Ovary (tissue), 7 donors: ENCODE measurements at regions not wholly inside any gene's neighbourhood (a gene's known extent, or its start where the extent isn't known, plus 50 kb on each side); places are given as distances from the start of the nearest gene placed in this dataset.

ENCODE experiments used
- DNase-seq, 5 donors: peaks; one replicate each; pipeline ENCODE4 v3.0.0-alpha.2; 2019 to 2020
- H3K27ac ChIP-seq, 2 donors: fragments of 200-600 bp; one replicate each; pipeline versions ENCODE4 v1.5.1 to v1.8.0; 2019 to 2022
- H3K27me3 ChIP-seq: fragments of 200-600 bp; one replicate; pipeline ENCODE4 v1.8.0; 2022
- H3K36me3 ChIP-seq: fragments of 200-600 bp; sonication (generic); one replicate; pipeline ENCODE4 v1.5.1; 2019
- H3K4me1 ChIP-seq: one replicate; pipeline ENCODE4 v1.8.1; 2013; ENCODE audit warnings: mild to moderate bottlenecking, moderate library complexity; ENCODE audit not compliant: insufficient read depth
- H3K4me3 ChIP-seq: fragments of 200-600 bp; sonication (generic); one replicate; pipeline ENCODE4 v1.5.1; 2017
- H3K9me3 ChIP-seq, 2 donors: fragments of 200-600 bp in 1 of 2; sonication (generic) in 1 of 2; one replicate each; pipeline versions ENCODE4 v1.5.1 to v1.8.1; 2013 to 2019; ENCODE audit warnings: mild to moderate bottlenecking in 1 of 2, moderate library complexity in 1 of 2
- EP300 ChIP-seq: sonication (generic); formaldehyde crosslinking; IDR thresholded peaks from one replicate; pipeline ENCODE4 v1.6.1; 2017; ENCODE audit warnings: antibody characterized with exemption
- POLR2A ChIP-seq: fragments of 450-650 bp; IDR thresholded peaks from one replicate; pipeline ENCODE4 v1.6.1; 2017; ENCODE audit warnings: antibody characterized with exemption, mild to moderate bottlenecking, moderate library complexity
- WGBS, 3 donors: extraction: QIAGEN DNeasy Blood & Tissue Kit in 1 of 3; methylation state at CpG; one replicate each; pipeline versions ENCODE4 v1.1.5 to v1.1.7; 2013 to 2017; 5-methylcytosine and 5-hydroxymethylcytosine counted together
- intact Hi-C, 4 donors: fragments of 100-400 bp; cut with DNase I; formaldehyde crosslinking; loops; one replicate each; pipeline versions ENCODE4 v1.11.0 to v1.15.1; 2022 to 2023
- TF ChIP-seq, protein P1 (sequence below), 3 donors: fragments of 450-650 bp in 2 of 3; fragments of 200-600 bp in 1 of 3; IDR thresholded peaks; one replicate each; pipeline versions ENCODE4 v1.5.1 to v1.8.0; 2016 to 2022; ENCODE audit warnings: antibody characterized with exemption in 3 of 3, mild to moderate bottlenecking in 1 of 3
- donor health status: DM: no; HTN: no; CAD: no; lungs with moderate emphysema.
- donor health status: DM: no; HTN: no; CAD: no.
- donor health status: Bipolar disorder and iron deficiency.
- donor health status: DM: no; HTN: no; CAD: no.
- donor health status: DM: yes; HTN: yes; CAD: no.

DNA sequence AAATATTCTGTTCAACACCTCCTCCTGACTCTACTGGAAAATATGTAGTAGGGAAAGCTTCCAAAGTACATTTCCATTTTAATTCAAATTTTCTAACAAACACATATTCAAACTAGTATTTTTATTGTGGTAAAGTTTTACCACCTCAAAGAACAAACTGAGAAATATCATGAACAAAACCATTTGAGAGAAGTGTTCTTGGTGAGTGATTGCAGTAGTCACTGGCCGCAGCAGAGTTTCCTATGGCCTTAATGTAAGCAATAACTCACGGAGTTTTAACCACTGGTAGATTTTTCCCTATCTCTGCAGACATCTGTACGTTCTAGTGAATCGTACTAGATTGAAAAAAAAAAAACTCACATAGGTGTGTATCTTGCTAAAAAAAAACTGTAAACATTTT is 487.0 kb upstream of the FZD8 start:
- 84 to 94% (median 92%) methylated on average over 4 of the region's 4 CpGs for WGBS, 3 donors
- no peaks in the 10 kb centered on the region for H3K27me3 ChIP-seq
- TF ChIP-seq, protein P1, sequence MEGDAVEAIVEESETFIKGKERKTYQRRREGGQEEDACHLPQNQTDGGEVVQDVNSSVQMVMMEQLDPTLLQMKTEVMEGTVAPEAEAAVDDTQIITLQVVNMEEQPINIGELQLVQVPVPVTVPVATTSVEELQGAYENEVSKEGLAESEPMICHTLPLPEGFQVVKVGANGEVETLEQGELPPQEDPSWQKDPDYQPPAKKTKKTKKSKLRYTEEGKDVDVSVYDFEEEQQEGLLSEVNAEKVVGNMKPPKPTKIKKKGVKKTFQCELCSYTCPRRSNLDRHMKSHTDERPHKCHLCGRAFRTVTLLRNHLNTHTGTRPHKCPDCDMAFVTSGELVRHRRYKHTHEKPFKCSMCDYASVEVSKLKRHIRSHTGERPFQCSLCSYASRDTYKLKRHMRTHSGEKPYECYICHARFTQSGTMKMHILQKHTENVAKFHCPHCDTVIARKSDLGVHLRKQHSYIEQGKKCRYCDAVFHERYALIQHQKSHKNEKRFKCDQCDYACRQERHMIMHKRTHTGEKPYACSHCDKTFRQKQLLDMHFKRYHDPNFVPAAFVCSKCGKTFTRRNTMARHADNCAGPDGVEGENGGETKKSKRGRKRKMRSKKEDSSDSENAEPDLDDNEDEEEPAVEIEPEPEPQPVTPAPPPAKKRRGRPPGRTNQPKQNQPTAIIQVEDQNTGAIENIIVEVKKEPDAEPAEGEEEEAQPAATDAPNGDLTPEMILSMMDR (IDR thresholded peaks at IDR 0.05): no peak
- TF ChIP-seq POLR2A: no peak
- TF ChIP-seq EP300: no peak
- no peak overlapping the region for H3K27ac ChIP-seq
- no peaks in the 10 kb centered on the region for H3K4me1 ChIP-seq
- no peaks in the 10 kb centered on the region for H3K36me3 ChIP-seq
- intact Hi-C loops: no loop called here
- no peak for DNase-seq
- H3K9me3 ChIP-seq: no peaks in the 10 kb centered on the region
- no peak overlapping the region for H3K4me3 ChIP-seq

DNA sequence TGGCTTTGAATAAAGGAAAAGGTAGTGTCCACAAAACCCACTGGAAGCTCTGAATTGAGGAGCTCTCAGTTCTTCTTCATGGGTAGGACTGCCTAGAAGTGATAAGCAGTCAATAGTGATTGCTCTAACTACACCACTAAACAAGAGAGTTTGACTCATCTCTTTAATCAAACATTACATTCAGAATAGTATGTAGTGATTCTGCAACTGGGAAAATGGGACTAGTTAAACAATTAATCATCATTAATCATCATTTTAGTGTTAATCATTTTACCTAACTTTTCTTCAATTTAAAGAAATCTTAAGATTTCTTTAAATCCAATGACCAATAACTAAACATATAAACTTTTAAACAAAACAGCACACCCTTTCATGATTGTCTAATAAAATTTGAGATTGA is 484.0 kb upstream of the FZD8 start:
- no peak for DNase-seq
- Histone ChIP-seq H3K4me3 (no peak overlapping the region), H3K9me3 (no peaks in the 10 kb centered on the region), H3K27ac (no peak overlapping the region), H3K36me3 (no peaks in the 10 kb centered on the region), H3K4me1 (no peaks in the 10 kb centered on the region), H3K27me3 (no peaks in the 10 kb centered on the region)
- TF ChIP-seq POLR2A: no peak
- no peak for TF ChIP-seq EP300
- TF ChIP-seq, protein P1 (IDR thresholded peaks at IDR 0.05): no peak
- intact Hi-C loops: no loop called here

DNA sequence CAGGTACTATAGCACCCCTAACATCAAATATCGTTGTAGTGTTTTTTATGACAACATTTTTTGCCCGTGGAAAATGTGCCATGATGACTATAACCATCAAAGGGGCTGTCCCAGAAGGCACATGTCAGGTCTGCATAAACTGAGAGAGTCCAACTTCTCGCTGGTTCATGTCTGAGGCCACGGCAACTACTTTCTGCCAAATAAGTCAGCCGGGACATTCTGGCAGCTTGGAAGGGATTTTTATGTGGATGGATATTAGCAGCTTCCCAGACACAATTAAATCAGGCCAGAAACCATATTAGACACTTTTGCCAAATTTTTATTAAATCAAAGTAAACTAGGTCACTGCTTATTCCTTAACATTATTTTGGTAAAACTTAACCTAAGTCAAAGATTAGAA is 477.4 kb upstream of the FZD8 start:
- Histone ChIP-seq H3K4me1 (peaks cover 3% of the 10 kb centered on the region), H3K27ac (no peak overlapping the region), H3K9me3 (no peaks in the 10 kb centered on the region), H3K4me3 (no peak overlapping the region), H3K27me3 (no peaks in the 10 kb centered on the region), H3K36me3 (no peaks in the 10 kb centered on the region)
- TF ChIP-seq POLR2A: no peak
- TF ChIP-seq, protein P1 (IDR thresholded peaks at IDR 0.05): no peak
- TF ChIP-seq EP300: no peak
- 34 to 40% (median 38%) methylated on average over 5 of the region's 5 CpGs for WGBS, 3 donors
- intact Hi-C loops: no loop called here
- DNase-seq: no peak

DNA sequence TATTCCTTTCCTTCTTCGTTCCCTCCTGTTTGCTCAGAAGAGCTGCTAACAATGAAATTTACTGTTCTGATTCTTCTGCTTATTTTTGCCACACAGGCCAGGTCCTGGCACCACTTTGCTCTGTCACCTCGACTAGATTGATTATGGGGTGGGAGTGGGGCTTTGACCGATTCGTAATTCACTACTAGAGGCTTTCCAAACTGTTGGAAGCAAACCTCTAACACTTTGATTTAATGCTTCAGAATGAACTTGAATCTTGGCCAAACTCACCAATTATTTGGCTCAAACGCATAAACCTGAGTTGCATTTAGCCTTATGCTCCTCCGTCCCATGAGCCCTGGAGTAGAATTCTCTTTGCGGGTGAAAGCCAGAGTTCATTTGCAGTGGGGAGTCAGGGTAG is 476.2 kb upstream of the FZD8 start:
- 36 to 60% (median 59%) methylated on average over 7 of the region's 7 CpGs for WGBS, 3 donors
- Histone ChIP-seq H3K27me3 (no peaks in the 10 kb centered on the region), H3K9me3 (no peaks in the 10 kb centered on the region), H3K4me3 (no peak overlapping the region), H3K4me1 (peaks cover 3% of the 10 kb centered on the region), H3K36me3 (no peaks in the 10 kb centered on the region), H3K27ac (no peak overlapping the region)
- TF ChIP-seq EP300 (no peak), POLR2A (no peak)
- TF ChIP-seq, protein P1 (IDR thresholded peaks at IDR 0.05): no peak
- intact Hi-C loops: no loop called here
- no peak for DNase-seq

DNA sequence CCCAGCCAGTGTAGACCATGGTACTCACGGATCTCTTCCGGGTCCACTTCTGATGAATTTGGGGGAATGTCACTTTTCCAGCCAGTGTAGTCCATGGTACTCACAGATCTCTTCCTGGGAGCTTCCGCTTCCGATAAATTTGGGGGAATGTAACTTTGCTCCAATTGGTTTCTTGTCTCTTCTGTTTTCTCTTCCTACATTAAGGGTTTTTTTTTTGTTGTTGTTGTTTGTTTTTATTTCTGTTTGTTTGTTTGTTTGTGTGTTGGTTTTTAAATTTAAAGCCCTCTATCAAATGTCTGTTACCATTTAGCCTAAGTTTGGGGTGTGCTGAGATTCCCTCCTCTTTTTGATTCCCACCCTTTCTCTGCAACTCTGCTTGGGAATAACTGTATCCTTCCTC is 475.8 kb upstream of the FZD8 start:
- DNase-seq: no peak
- Histone ChIP-seq H3K9me3 (no peaks in the 10 kb centered on the region), H3K4me3 (no peak overlapping the region), H3K27me3 (no peaks in the 10 kb centered on the region), H3K27ac (no peak overlapping the region), H3K36me3 (no peaks in the 10 kb centered on the region), H3K4me1 (peaks cover 3% of the 10 kb centered on the region)
- intact Hi-C loops: no loop called here
- TF ChIP-seq, protein P1 (IDR thresholded peaks at IDR 0.05): no peak
- TF ChIP-seq EP300 (no peak), POLR2A (no peak)
- WGBS, 3 donors: 53 to 81% (median 60%) methylated on average over 4 of the region's 4 CpGs
